ENCODE measurements at regions not wholly inside any gene's neighbourhood (a gene's known extent, or its start where the extent isn't known, plus 50 kb on each side); places are given as distances from the start of the nearest gene placed in this dataset.

GRCh38 chr7:67422601-67423000 lies 426.0 kb downstream of the TYW1 start:
- DNase-seq (ENCODE audit: low read depth) = no peak

- peak; percentile 0 for DNase-seq (ENCODE audit: low read depth)
Measured at GRCh38 chr7:67423065-67423464, 426.4 kb downstream of the TYW1 start.

- no peak for DNase-seq (ENCODE audit: low read depth)
Measured at GRCh38 chr7:67426654-67427053, 430.0 kb downstream of the TYW1 start.

GRCh38 chr7:67429735-67430134 lies 433.1 kb downstream of the TYW1 start:
- DNase-seq (ENCODE audit: low read depth) = no peak

DNA sequence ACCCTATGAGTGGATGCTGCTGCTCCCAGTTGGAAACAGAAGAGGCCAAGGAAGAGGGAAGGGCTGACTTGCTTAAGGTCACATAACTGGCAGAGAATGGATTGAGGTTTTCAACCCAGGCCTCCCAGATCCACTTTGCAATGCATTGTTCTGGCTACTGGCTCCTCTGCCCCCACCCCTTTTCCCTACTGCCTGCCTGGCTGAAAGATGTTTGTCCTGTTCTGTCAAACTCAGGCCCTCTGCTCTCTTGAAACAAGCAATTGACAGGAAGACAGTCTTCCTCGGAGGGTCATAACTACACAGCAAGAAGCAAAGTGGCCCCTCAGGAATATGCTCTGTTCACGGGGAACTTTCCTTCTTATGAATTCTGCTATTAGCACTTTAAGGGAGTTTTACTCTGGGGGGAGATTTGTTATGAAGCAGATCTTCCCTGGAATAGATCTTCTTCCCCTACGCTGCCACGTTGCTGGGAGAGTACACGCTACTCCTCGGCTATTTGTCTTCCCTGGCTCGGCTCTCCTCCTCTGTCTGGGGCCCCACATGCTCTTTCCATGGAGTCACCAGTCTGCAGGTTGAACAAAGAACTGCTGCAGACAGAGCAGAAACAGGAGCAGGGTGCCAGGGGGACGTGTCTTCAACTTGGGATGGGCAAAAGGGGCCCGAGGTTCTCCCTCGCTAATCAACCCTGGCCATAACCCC lies 436.1 kb downstream of the TYW1 start:
- no peak for DNase-seq (ENCODE audit: low read depth)

DNA sequence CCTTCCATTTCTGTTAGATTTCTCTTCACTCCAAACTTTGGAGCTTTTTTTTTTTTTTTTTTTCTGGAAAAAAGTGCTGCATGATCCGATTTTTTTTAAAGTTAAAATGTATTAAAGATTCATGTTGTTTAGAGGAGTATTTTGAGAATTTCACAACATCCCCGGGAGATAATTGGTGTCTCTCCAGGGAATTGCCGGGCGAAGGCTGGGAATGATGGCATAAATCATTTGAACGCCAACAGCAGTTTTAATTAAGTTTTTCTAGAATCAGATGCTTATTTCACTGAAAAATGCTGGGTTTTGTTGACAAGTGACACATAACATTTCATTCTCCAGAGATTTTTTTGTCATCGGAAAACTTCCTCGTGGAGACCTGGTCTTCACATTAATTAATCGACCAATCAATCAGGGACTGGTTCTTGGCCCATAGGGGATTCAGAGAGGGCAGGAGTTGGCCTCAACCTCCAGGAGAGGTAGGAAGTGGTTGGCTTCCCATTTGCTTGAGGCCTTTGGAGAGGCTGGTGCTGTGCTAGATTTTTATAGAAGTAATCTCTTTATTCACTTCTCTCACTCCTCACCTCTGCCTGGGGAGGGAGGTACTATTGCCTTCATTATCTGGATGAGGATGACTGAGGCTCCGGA lies 439.4 kb downstream of the TYW1 start:
- no peak for DNase-seq (ENCODE audit: low read depth)

DNA sequence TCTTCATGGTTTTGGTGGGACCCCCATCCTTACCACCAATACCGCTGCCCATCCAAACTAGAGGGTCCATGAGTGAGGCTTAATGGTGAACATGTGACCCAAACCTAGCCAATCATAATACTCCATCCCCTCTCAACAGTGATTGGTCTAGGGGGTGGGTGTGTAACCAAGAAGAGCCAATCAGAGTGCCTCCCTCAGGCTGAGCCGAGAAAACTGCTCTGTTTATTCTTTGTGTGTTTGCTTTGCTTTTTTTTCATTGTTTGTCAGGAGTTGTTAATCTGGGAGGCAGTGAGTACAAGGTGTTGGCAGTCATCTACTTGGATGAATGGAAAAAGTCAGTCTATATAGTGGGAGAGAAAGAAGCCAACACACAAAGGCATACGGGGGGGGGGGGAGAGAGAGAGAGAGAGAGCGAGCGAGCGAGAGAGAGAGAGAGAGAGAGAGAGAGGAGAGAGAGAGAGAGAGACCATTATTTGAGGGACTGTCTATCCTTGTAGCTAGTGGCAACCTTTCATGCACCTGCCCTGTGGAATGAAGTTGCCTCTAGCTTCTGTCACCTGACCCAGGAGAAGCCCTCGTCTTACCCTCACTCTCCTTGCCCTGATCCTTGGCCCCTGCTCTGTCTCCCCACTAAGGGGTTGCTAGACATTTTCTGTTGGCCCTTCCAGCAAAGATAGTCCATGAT lies 441.7 kb downstream of the TYW1 start:
- no peak for DNase-seq (ENCODE audit: low read depth)

DNA sequence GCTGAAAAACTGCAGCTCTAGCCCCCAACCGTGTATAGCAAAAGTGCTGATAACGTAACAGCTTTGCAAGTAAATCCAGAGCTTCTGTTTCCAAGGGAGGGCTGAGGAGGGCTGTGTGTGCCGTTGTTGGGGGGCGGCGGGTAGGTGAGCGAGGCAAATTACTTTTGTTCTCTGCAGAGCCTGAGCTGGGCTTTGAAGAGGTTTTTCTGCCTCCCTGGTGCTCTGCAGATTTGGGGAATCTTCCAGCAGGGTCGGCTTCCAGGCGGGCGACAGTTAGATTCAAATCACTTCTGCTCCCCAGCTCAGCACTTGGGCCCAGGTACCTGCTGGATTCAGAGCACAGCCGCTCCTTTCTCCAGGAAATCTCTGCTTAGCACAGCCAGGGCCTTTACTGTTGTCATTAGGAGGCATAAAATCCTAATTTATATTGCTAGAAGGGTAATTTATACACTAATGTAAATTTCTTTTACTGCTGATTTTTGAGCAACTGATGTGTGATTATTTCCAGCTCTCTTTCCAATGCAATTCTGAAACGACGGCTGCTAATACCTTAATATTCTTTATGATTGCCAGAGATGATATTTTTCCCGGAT lies 442.4 kb downstream of the TYW1 start:
- DNase-seq (ENCODE audit: low read depth) = no peak

DNA sequence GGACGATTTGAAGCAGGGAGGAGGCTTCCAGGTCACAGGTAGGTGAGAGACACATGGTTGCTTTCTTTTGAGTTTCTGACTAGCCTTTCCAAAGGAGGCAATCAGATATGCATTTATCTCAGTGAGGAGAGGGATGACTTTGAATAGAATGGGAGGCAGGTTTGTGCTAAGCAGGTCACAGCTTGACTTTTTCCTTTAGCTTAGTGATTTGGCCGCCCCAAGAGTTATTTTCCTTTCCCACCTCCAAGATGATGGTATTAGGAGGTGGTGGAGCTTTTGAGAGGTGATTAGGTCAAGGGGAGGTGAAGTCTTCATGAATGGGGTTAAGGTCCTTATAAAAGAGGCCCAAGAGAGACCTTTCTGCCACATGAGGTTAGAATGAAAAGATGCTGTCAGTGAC lies 443.7 kb downstream of the TYW1 start:
- DNase-seq (ENCODE audit: low read depth) = no peak

DNA sequence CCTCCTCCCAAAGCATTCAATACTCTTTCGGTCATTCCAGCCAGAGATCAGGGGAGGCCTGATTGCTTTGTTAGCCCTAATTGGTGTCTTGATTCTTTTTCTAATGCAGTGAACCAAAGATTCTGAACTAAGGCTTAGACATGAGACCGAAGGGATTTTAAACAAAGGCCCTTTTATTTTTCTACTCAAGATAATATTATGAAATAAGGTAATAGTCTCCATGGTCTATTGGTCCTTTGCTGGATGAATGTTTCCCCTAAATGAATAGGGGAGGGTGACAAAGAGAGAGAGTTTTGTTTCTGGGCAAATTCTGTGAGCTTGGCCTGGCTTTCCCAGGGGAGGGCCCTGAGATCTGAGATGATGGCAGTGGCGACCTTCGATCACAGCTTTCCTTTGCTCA lies 449.1 kb downstream of the TYW1 start:
- DNase-seq (ENCODE audit: low read depth) = no peak

DNA sequence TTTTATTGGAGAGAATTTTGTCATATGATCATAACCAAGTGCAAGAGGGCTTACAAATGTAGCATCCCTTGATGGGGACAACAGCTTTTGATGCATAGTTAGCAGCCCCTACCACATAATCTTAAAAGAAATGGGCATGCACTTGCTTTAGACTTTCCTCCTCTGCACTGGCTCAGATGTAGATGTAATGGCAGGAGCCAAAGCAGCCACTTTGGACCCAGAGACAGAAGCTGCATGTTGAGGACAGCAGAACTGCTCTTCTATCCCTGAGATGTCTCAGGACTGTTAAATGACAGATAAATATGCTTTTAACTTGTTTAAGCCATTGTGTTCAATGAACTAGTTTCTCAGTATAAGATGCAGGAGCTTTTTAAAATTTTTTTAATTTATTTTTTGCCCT lies 450.7 kb downstream of the TYW1 start:
- DNase-seq (ENCODE audit: low read depth) = no peak

- DNase-seq (ENCODE audit: low read depth) = no peak
Measured at GRCh38 chr7:67448271-67448670, 451.6 kb downstream of the TYW1 start.

- DNase-seq (ENCODE audit: low read depth) = no peak
Measured at GRCh38 chr7:67450171-67450570, 453.5 kb downstream of the TYW1 start.

- no peak for DNase-seq (ENCODE audit: low read depth)
Measured at GRCh38 chr7:67451306-67451705, 454.7 kb downstream of the TYW1 start.

- DNase-seq (ENCODE audit: low read depth) = no peak
Measured at GRCh38 chr7:67452516-67453026, 455.9 kb downstream of the TYW1 start.

DNA sequence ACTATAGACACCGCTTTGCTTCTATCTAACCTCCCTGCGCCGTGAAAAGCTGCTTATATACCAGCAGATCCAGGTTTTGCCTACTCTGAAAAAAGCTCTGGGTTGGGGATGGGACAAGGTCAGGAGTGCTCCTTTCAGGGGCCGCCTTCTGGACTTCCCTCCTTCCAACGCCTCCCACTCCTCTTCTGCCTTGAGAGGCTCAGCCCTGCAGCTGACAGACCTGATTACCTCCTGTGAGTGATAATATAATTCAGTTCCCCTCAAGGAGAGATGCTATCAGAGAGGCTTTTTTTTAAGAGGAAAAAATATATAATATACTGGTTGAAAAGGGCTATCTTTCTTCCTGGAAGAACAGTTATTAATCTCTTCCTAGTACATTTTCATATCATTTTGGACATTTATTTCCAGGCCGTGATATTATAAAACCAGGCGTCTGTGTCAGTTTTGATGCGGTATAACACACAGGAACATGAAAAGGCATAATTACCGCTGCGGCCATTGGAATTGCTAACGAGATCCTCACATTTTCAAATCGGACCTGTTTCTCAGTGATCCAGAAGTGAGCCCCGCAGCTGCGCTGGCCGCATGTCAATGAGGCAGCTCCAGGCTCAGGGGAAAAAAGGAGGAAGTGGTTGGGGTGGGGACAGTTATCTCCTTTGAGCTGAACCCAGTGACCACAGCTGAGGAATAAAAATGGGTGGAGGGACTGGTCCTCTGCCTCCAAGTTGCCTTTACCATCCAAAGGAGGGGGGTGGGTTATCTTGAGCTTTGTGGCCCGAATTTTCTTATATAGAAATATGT lies 457.1 kb downstream of the TYW1 start:
- no peak for DNase-seq (ENCODE audit: low read depth)

- no peak for DNase-seq (ENCODE audit: low read depth)
Measured at GRCh38 chr7:67455508-67455907, 458.9 kb downstream of the TYW1 start.

GRCh38 chr7:67462781-67463191 lies 466.2 kb downstream of the TYW1 start:
- no peak for DNase-seq (ENCODE audit: low read depth)

DNA sequence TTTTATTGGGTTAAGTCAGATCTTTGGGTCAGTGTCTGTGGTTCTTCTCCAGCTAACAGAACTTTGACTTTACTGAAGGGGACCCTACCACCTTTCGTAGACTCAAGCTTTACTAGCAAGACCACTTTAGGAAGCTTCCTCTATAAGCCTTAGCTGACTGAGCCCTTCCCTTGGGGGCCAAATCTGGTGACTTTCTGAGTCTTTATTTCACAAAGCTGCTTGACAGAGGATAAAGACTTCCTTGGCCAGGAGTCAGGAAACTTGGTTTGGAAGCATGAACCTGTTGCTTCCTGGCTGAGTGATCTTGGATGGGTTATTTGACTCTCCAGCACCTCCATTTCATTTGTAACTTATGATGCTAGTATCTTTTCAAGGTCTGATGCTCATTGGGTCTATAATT lies 466.7 kb downstream of the TYW1 start:
- no peak for DNase-seq (ENCODE audit: low read depth)

GRCh38 chr7:67463983-67464382 lies 467.4 kb downstream of the TYW1 start:
- no peak for DNase-seq (ENCODE audit: low read depth)

GRCh38 chr7:67466109-67466508 lies 469.5 kb downstream of the TYW1 start:
- no peak for DNase-seq (ENCODE audit: low read depth)

GRCh38 chr7:67470256-67470751 lies 473.7 kb downstream of the TYW1 start:
- no peak for DNase-seq (ENCODE audit: low read depth)

All from EH (cell line).